Prostate gland (tissue), 2 donors: ENCODE measurements at regions not wholly inside any gene's neighbourhood (a gene's known extent, or its start where the extent isn't known, plus 50 kb on each side); places are given as distances from the start of the nearest gene placed in this dataset.

Experiments
- DNase-seq: peaks from one replicate; pipeline ENCODE4 v3.0.0-alpha.2; 2019; ENCODE audit warnings: low spot score
- H3K27ac ChIP-seq, 2 donors: fragments of 200-600 bp; sonication (generic); 2 replicates each; pipeline ENCODE4 v1.5.1; 2017 to 2019
- H3K27me3 ChIP-seq: fragments of 200-600 bp; sonication (generic); replicated peaks from 2 replicates; pipeline ENCODE4 v1.5.1; 2019; ENCODE audit not compliant: insufficient read depth
- H3K36me3 ChIP-seq, 2 donors: fragments of 200-600 bp; sonication (generic); 1 replicate in 1 of 2; 2 replicates in 1 of 2; pipeline versions ENCODE4 v1.5.1 to v1.8.1; 2017 to 2019
- H3K4me1 ChIP-seq: fragments of 200-600 bp; sonication (generic); replicated peaks from 2 replicates; pipeline ENCODE4 v1.5.1; 2019
- H3K4me3 ChIP-seq, 2 donors: fragments of 200-600 bp; sonication (generic); 2 replicates each; pipeline ENCODE4 v1.5.1; 2017 to 2019
- H3K9me3 ChIP-seq: fragments of 200-600 bp; sonication (generic); 2 replicates; pipeline ENCODE4 v1.5.1; 2017
- CTCF ChIP-seq, 4 experiments: fragments of 200-600 bp in 2 of 4; fragments of 450-650 bp in 2 of 4; sonication (generic) in 2 of 4; IDR thresholded peaks; 1 replicate in 3 of 4; 2 replicates in 1 of 4; pipeline ENCODE4 v1.5.1; 2016 to 2019; ENCODE audit warnings: antibody characterized with exemption in 4 of 4, mild to moderate bottlenecking in 2 of 4, moderate library complexity in 2 of 4
- POLR2A ChIP-seq: fragments of 450-650 bp; IDR thresholded peaks from one replicate; pipeline ENCODE4 v1.6.1; 2016; ENCODE audit warnings: antibody characterized with exemption, mild to moderate bottlenecking
- POLR2AphosphoS5 ChIP-seq: sonication (generic); formaldehyde crosslinking; IDR thresholded peaks from one replicate; pipeline ENCODE4 v1.6.1; 2017; ENCODE audit warnings: antibody characterized with exemption
- WGBS: methylation state at CpG from one replicate; pipeline ENCODE4 v1.1.5; 2018; 5-methylcytosine and 5-hydroxymethylcytosine counted together
- intact Hi-C: fragments of 100-400 bp; cut with DNase I; formaldehyde crosslinking; loops from one replicate; pipeline ENCODE4 v1.14.2; 2022

GRCh38 chr10:7101451-7101850, 309.4 kb downstream of the SFMBT2 start:
- Histone ChIP-seq H3K27me3 (no peaks in the 10 kb centered on the region), H3K9me3 (no peaks in the 10 kb centered on the region), H3K4me3 (no peak overlapping the region), H3K4me1 (no peaks in the 10 kb centered on the region), H3K36me3 (no peaks in the 10 kb centered on the region), H3K27ac (no peak overlapping the region)
- DNase-seq: no peak
- 83% methylated on average over 5 of the region's 5 CpGs for WGBS
- no peak for TF ChIP-seq POLR2A
- TF ChIP-seq CTCF (IDR thresholded peaks at IDR 0.05): no peak
- TF ChIP-seq POLR2AphosphoS5: no peak
- intact Hi-C loops: no loop called here

- Histone ChIP-seq H3K4me3 (no peak overlapping the region), H3K9me3 (no peaks in the 10 kb centered on the region), H3K4me1 (no peaks in the 10 kb centered on the region), H3K36me3 (no peaks in the 10 kb centered on the region), H3K27me3 (no peaks in the 10 kb centered on the region), H3K27ac (no peak overlapping the region)
- WGBS: 60% methylated on average over 8 of the region's 8 CpGs
- TF ChIP-seq CTCF (IDR thresholded peaks at IDR 0.05): no peak
- TF ChIP-seq POLR2A: no peak
- no peak for TF ChIP-seq POLR2AphosphoS5
- no peak for DNase-seq
- intact Hi-C loops: no loop called here
Observed at GRCh38 chr10:7100032-7100702, 310.7 kb downstream of the SFMBT2 start.

GRCh38 chr10:7098160-7098762, 312.6 kb downstream of the SFMBT2 start:
- Histone ChIP-seq H3K4me3 (no peak overlapping the region), H3K9me3 (no peaks in the 10 kb centered on the region), H3K36me3 (no peaks in the 10 kb centered on the region), H3K27ac (no peak overlapping the region), H3K27me3 (no peaks in the 10 kb centered on the region), H3K4me1 (no peaks in the 10 kb centered on the region)
- no peak for TF ChIP-seq POLR2A
- TF ChIP-seq CTCF (IDR thresholded peaks at IDR 0.05): no peak
- no peak for TF ChIP-seq POLR2AphosphoS5
- WGBS: 91% methylated on average over 3 of the region's 3 CpGs
- DNase-seq: no peak
- intact Hi-C loops: loop anchor here (10.0 kb wide), 1 partner anchor 167 kb away; no protein-coding TSS in a partner anchor

- Histone ChIP-seq H3K27me3 (no peaks in the 10 kb centered on the region), H3K4me3 (no peak overlapping the region), H3K27ac (no peak overlapping the region), H3K9me3 (no peaks in the 10 kb centered on the region), H3K36me3 (no peaks in the 10 kb centered on the region), H3K4me1 (no peaks in the 10 kb centered on the region)
- intact Hi-C loops: loop anchor here (10.0 kb wide), 1 partner anchor 170 kb away; no protein-coding TSS in a partner anchor
- TF ChIP-seq POLR2A: no peak
- WGBS: 41% methylated on average over 6 of the region's 6 CpGs
- DNase-seq: no peak
Observed at GRCh38 chr10:7094781-7095180, 316.1 kb downstream of the SFMBT2 start.

- TF ChIP-seq CTCF (IDR thresholded peaks at IDR 0.05) (no peak), POLR2A (no peak), POLR2AphosphoS5 (no peak)
- no peaks in the 10 kb centered on the region for H3K4me1 ChIP-seq
- H3K27ac ChIP-seq: no peak overlapping the region
- H3K27me3 ChIP-seq: no peaks in the 10 kb centered on the region
- 90% methylated on average over 5 of the region's 5 CpGs for WGBS
- intact Hi-C loops: loop anchor here (10.0 kb wide), 1 partner anchor 171 kb away; no protein-coding TSS in a partner anchor
- H3K9me3 ChIP-seq: no peaks in the 10 kb centered on the region
- H3K36me3 ChIP-seq: no peaks in the 10 kb centered on the region
- DNase-seq: no peak
- no peak overlapping the region for H3K4me3 ChIP-seq
Observed at GRCh38 chr10:7093368-7093767, 317.5 kb downstream of the SFMBT2 start.
